ENCODE measurements at regions not wholly inside any gene's neighbourhood (a gene's known extent, or its start where the extent isn't known, plus 50 kb on each side); places are given as distances from the start of the nearest gene placed in this dataset.
"Not testable (repeated sequence)": the region's sequence is repeated elsewhere in the genome, so short reads cannot be mapped to it uniquely, and the experiment has no call there.

GRCh38 chr18:24567199-24567598 lies 106.8 kb downstream of the HRH4 start:
- no peak for DNase-seq

GRCh38 chr18:24570716-24571115 lies 110.3 kb downstream of the HRH4 start:
- no peak for DNase-seq

DNA sequence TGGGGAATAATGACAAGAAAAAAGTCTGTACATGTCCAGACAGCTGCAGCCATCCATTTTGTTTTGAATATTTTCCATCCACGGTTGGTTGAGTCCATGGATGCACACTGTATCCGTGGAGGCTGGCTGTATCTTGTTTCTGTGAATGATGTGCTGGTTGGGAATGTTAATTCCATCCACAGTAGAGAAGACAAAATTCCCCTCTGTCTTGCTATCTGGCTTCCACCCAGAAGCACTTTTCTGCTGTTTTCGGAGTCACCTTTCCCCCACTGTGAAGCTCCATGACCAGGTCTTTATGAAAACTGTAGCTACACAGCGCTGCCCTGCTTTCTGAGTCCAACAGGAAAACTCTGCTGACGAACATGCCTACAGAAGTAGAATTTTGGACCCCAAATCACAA lies 122.3 kb downstream of the HRH4 start:
- DNase-seq: no peak

DNA sequence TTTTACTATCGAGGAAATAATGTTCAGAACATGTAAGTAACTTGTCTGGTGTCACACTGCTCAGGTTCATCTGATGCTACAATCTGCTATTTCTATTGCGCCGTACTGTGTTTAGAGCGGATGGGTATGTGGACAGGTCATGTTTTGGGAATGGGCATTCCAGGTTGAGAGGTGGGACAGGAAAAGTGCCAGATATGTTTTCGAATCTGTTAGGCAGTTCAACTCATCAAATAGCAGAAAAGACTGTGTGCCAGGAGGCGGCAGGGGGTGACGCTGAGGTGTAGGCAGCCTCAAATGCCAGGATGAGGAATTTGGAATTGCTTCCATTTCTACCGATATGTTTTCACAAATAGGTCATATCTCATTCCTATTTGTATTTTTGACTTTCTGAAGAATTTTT lies 123.8 kb downstream of the HRH4 start:
- DNase-seq: no peak

- DNase-seq: no peak
These were observed 124.4 kb downstream of the HRH4 start for GRCh38 chr18:24584813-24585212.

- DNase-seq: no peak
These were observed 125.6 kb downstream of the HRH4 start for GRCh38 chr18:24585996-24586566.

- DNase-seq: no peak
These were observed 126.4 kb downstream of the HRH4 start for GRCh38 chr18:24586662-24587360.

DNA sequence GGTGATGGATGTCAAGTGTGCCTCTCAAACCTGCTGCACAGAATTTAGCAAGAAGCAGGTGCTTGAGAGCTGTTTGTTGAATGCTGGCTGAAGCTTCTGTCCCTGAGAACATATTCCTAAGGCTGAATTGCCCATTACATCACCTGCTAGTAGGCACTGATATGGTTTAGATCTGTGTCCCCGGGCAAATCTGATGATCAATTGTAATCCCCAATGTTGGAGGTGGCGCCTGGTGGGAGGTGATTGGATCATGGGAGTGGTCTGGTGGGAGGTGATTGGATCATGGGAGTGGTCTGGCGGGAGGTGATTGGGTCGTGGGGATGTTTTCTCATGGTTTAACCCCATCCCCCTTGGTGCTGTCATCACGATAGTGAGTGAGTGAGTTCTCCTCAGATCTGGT lies 128.0 kb downstream of the HRH4 start:
- DNase-seq: no peak

- DNase-seq: no peak
These were observed 130.5 kb downstream of the HRH4 start for GRCh38 chr18:24590946-24591345.

GRCh38 chr18:24593401-24593800 lies 133.0 kb downstream of the HRH4 start:
- DNase-seq: no peak

DNA sequence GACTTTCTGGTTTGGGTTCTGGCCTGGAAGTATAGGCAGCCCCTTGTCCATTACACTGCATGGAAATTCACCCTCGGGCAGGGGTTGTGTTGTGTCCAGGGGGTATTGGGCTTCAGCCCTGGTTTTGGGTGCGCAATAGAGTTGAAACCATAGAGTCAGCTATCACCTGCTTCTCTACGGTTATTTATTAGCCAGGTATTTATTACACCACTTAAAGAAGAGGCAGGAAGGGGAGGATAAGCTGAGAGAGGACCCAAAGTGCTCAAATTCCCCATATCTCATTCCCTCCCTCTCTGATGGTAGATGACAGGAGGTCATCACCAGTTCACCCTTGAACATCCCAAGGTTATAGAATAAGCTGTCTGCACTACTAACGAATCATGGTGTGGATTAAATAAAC lies 133.4 kb downstream of the HRH4 start:
- no peak for DNase-seq

- no peak for DNase-seq
These were observed 135.2 kb downstream of the HRH4 start for GRCh38 chr18:24595561-24596031.

- DNase-seq: no peak
These were observed 139.7 kb downstream of the HRH4 start for GRCh38 chr18:24600076-24600654.

DNA sequence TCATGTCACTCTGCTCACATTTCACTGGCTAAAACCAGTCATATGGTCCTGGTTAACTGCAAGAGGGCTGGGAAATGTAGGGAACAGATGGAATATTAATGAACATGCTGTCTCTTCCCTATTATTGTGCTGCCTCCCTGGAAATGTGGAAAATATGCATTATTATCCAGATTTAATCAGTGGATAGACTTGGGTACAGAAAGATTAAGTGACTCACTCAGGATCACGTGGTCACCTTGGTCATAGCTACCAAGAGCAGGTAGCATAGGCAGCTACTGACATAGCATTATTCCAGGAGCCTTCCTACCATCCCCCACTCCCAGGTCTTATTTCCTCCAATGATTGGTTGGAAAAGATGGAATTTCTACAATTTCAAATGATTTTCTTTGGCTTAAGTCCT lies 141.1 kb downstream of the HRH4 start:
- DNase-seq: no peak

- DNase-seq: no peak
These were observed 141.8 kb downstream of the HRH4 start for GRCh38 chr18:24602201-24602600.

GRCh38 chr18:24603151-24603550 lies 142.7 kb downstream of the HRH4 start:
- DNase-seq: no peak

DNA sequence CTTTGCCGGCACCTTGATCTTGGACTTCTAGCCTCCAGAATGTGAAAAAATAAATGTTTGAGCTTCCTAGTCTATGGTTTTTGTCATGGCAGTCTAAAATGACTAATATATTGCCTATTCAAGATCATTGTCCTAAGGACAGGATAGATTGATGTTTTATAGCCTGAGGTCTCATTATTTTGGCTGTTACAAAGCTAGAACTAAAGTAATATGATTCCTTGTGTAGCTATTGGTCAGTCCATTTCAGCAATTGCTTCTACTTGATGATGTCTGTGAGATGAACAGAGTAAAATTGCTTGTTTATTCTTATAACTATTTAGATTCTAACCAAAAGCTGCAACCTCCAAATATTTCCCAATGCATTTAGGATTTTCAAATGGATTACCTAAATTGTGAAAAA lies 145.0 kb downstream of the HRH4 start:
- no peak for DNase-seq

GRCh38 chr18:24609254-24609653 lies 148.8 kb downstream of the HRH4 start:
- no peak for DNase-seq

DNA sequence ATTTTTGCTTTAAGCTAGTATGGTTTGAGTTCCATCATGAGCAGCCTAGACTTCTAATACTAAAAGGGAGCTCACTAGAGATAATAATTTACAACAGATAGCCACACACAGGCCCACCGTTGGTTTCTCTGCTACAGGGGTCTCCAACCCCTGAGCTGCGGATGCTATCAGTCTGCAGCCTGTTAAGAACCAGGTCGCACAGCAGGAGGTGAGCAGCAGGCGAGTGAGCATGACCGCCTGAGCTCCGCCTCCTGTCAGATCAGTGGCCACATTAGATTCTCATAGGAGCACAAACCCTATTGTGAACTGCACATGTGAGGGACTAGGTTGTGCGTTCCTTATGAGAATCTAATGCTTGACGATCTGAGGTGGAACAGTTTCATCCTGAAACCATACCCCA lies 150.6 kb downstream of the HRH4 start:
- no peak for DNase-seq

DNA sequence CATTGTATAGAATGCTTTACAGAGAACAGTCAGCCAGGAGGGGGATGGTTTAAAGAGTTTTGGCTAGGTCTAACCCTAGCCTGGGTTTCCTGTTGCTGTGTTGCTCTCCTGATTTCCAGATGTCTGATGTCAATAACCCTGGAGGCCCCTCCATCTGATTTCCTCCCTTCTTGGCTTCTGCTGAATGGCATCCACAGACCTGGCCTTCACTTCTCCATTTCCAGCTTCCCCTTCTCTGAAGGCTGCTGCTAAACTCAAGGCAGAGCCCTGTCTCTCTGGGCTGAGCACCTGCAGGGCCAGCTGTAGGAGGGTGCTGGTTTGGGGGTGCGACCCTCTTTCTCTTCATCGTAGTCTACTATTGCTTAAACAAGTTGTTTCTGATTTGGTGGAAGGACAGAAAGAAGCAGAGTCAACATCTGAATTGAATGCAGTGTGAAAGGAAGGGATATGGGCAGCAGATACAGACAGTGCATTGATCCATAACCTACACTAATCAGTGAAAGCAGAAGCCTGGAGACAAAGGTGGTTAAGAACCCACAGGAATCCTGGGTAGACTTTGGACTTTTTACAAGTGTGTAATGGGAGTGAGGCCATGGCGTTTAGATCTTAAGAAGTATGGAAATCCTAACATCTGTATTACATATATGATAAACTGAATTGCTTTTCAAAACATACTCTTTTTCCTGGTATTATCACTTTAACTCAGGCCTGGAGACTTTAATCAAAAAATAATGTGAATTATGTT lies 153.6 kb downstream of the HRH4 start:
- DNase-seq: no peak

- DNase-seq: no peak
These were observed 156.2 kb downstream of the HRH4 start for GRCh38 chr18:24616653-24617052.

DNA sequence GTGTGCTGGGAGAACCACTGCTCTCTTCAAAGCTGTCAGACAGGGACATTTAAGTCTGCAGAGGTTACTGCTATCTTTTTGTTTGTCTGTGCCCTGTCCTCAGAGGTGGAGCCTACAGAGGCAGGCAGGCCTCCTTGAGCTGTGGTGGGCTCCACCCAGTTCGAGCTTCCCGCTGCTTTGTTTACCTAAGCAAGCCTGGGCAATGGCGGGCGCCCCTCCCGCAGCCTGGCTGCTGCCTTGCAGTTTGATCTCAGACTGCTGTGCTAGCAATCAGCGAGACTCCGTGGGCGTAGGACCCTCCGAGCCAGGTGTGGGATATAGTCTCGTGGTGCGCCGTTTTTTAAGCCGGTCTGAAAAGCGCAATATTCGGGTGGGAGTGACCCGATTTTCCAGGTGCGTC lies 164.0 kb downstream of the HRH4 start:
- DNase-seq: not testable (repeated sequence)

- no peak for DNase-seq
These were observed 167.3 kb downstream of the HRH4 start for GRCh38 chr18:24627644-24628315.
